ENCODE measurements at regions not wholly inside any gene's neighbourhood (a gene's known extent, or its start where the extent isn't known, plus 50 kb on each side); places are given as distances from the start of the nearest gene placed in this dataset.
"Not testable (repeated sequence)": the region's sequence is repeated elsewhere in the genome, so short reads cannot be mapped to it uniquely, and the experiment has no call there.

- ATAC-seq (no peak), DNase-seq (ENCODE audit: missing footprints) (no peak)
- intact Hi-C loops (cut with DNase I): no loop called here
Observed at GRCh38 chr18:43964666-43965065, 687.4 kb upstream of the SYT4 start.

- no peak for ATAC-seq
- intact Hi-C loops (cut with DNase I): no loop called here
Observed at GRCh38 chr18:43965691-43966090, 688.4 kb upstream of the SYT4 start.

GRCh38 chr18:43970656-43971055 lies 693.4 kb upstream of the SYT4 start:
- intact Hi-C loops (cut with DNase I): no loop called here
- ATAC-seq: no peak

More at GRCh38 chr18:43965691-43966090, 688.4 kb upstream of the SYT4 start:
- no peak for DNase-seq (ENCODE audit: missing footprints)

GRCh38 chr18:43978174-43978573 lies 700.9 kb upstream of the SYT4 start:
- DNase-seq (ENCODE audit: missing footprints) (no peak), ATAC-seq (no peak)
- intact Hi-C loops (cut with DNase I): no loop called here

More at GRCh38 chr18:43970656-43971055, 693.4 kb upstream of the SYT4 start:
- DNase-seq (ENCODE audit: missing footprints): no peak

GRCh38 chr18:43982582-43982981 lies 698.1 kb upstream of the SETBP1 start:
- ATAC-seq: no peak
- intact Hi-C loops (cut with DNase I): no loop called here
- DNase-seq (ENCODE audit: missing footprints): no peak

- DNase-seq (ENCODE audit: missing footprints); ATAC-seq; intact Hi-C loops (cut with DNase I): not testable (repeated sequence)
Observed at GRCh38 chr18:43987061-43987460, 693.6 kb upstream of the SETBP1 start.

GRCh38 chr18:43992741-43993140 lies 687.9 kb upstream of the SETBP1 start:
- intact Hi-C loops (cut with DNase I): no loop called here
- DNase-seq (ENCODE audit: missing footprints) (no peak), ATAC-seq (no peak)

GRCh38 chr18:43994381-43994780 lies 686.3 kb upstream of the SETBP1 start:
- DNase-seq (ENCODE audit: missing footprints) (no peak), ATAC-seq (no peak)
- intact Hi-C loops (cut with DNase I): no loop called here

GRCh38 chr18:44013871-44014270 lies 666.8 kb upstream of the SETBP1 start:
- DNase-seq (ENCODE audit: missing footprints) (no peak), ATAC-seq (no peak)
- intact Hi-C loops (cut with DNase I): no loop called here

- DNase-seq (ENCODE audit: missing footprints) (no peak), ATAC-seq (no peak)
- intact Hi-C loops (cut with DNase I): no loop called here
Observed at GRCh38 chr18:44025421-44025820, 655.3 kb upstream of the SETBP1 start.

- DNase-seq (ENCODE audit: missing footprints): no peak
- intact Hi-C loops (cut with DNase I): no loop called here
Observed at GRCh38 chr18:44028109-44028508, 652.6 kb upstream of the SETBP1 start.

GRCh38 chr18:44031063-44031462 lies 649.6 kb upstream of the SETBP1 start:
- intact Hi-C loops (cut with DNase I): no loop called here
- ATAC-seq (no peak), DNase-seq (ENCODE audit: missing footprints) (no peak)

More at GRCh38 chr18:44028109-44028508, 652.6 kb upstream of the SETBP1 start:
- ATAC-seq: no peak

GRCh38 chr18:44033144-44033701 lies 647.5 kb upstream of the SETBP1 start:
- intact Hi-C loops (cut with DNase I): no loop called here
- DNase-seq (ENCODE audit: missing footprints) (no peak), ATAC-seq (no peak)

GRCh38 chr18:44035554-44035953 lies 645.1 kb upstream of the SETBP1 start:
- DNase-seq (ENCODE audit: missing footprints) (no peak), ATAC-seq (no peak)
- intact Hi-C loops (cut with DNase I): no loop called here

- DNase-seq (ENCODE audit: missing footprints): peak; percentile 47
- intact Hi-C loops (cut with DNase I): no loop called here
- no peak for ATAC-seq
Observed at GRCh38 chr18:44036501-44036900, 644.2 kb upstream of the SETBP1 start.

GRCh38 chr18:44039216-44039615 lies 641.5 kb upstream of the SETBP1 start:
- ATAC-seq (no peak), DNase-seq (ENCODE audit: missing footprints) (no peak)
- intact Hi-C loops (cut with DNase I): no loop called here

GRCh38 chr18:44039826-44040225 lies 640.9 kb upstream of the SETBP1 start:
- no peak for DNase-seq (ENCODE audit: missing footprints)
- intact Hi-C loops (cut with DNase I): no loop called here
- no peak for ATAC-seq

GRCh38 chr18:44041553-44041952 lies 639.1 kb upstream of the SETBP1 start:
- intact Hi-C loops (cut with DNase I): no loop called here
- DNase-seq (ENCODE audit: missing footprints) (peak; percentile 33), ATAC-seq (no peak)

GRCh38 chr18:44041961-44042360 lies 638.7 kb upstream of the SETBP1 start:
- intact Hi-C loops (cut with DNase I): no loop called here
- DNase-seq (ENCODE audit: missing footprints) (no peak), ATAC-seq (no peak)

- DNase-seq (ENCODE audit: missing footprints) (no peak), ATAC-seq (no peak)
- intact Hi-C loops (cut with DNase I): no loop called here
Observed at GRCh38 chr18:44046376-44046975, 634.2 kb upstream of the SETBP1 start.

GRCh38 chr18:44047585-44047984 lies 633.1 kb upstream of the SETBP1 start:
- intact Hi-C loops (cut with DNase I): no loop called here
- ATAC-seq (no peak), DNase-seq (ENCODE audit: missing footprints) (no peak)
